T-cell (primary cell): ENCODE measurements at regions not wholly inside any gene's neighbourhood (a gene's known extent, or its start where the extent isn't known, plus 50 kb on each side); places are given as distances from the start of the nearest gene placed in this dataset.

Source experiments
- ATAC-seq, 4 experiments: fragments of 200-7000 bp in 3 of 4; fragments of 150-1000 bp in 1 of 4; cut with Tn5 transposase; replicated peaks in 1 of 4; 1 replicate in 3 of 4; 2 replicates in 1 of 4; pipeline ENCODE4 v1.10.0; 2021; ENCODE audit warnings: moderate library complexity in 3 of 4, mild to moderate bottlenecking in 2 of 4, moderate number of reproducible peaks in 1 of 4
- CTCF ChIA-PET, 2 donors: fragments of 300-600 bp; sonication (Branson Sonifier 250); formaldehyde crosslinking; loops; one replicate each; lab custom pipeline; 2022; ENCODE audit warnings: antibody characterized with exemption in 2 of 2; lab: Charles Lee
- POLR2A ChIA-PET, 2 donors: fragments of 300-600 bp; sonication (Branson Sonifier 250); formaldehyde crosslinking; loops; one replicate each; lab custom pipeline; 2022; ENCODE audit warnings: antibody characterized with exemption in 2 of 2; lab: Charles Lee
- DNase-seq, 35 experiments: peaks; one replicate each; pipeline versions ENCODE4 v3.0.0 to v3.0.0-alpha.2; 2013 to 2023
- H3K27ac ChIP-seq: one replicate; pipeline ENCODE4 v1.5.1; 2013; ENCODE audit warnings: low read length
- H3K27me3 ChIP-seq, 2 experiments: replicated peaks in 1 of 2; 1 replicate in 1 of 2; 2 replicates in 1 of 2; pipeline versions ENCODE4 v1.6.1 to v1.7.0; 2013; ENCODE audit warnings: low read length in 1 of 2, mixed read lengths in 1 of 2; ENCODE audit not compliant: control insufficient read depth in 2 of 2, insufficient read depth in 2 of 2; ENCODE audit errors: extremely low read depth in 1 of 2
- H3K36me3 ChIP-seq, 2 donors: 1 replicate in 1 of 2; 2 replicates in 1 of 2; pipeline versions ENCODE4 v1.6.1 to v1.7.0; 2013; ENCODE audit warnings: low read length in 1 of 2; ENCODE audit not compliant: control insufficient read depth in 2 of 2, insufficient read depth in 1 of 2; ENCODE audit errors: extremely low read depth in 1 of 2
- H3K4me1 ChIP-seq, 2 experiments: 1 replicate in 1 of 2; 2 replicates in 1 of 2; pipeline versions ENCODE4 v1.6.1 to v1.7.0; 2013; ENCODE audit warnings: low read length in 2 of 2, mixed read lengths in 1 of 2; ENCODE audit not compliant: insufficient read depth in 2 of 2, control insufficient read depth in 1 of 2; ENCODE audit errors: extremely low read depth in 1 of 2
- H3K4me3 ChIP-seq, 2 donors: 1 replicate in 1 of 2; 2 replicates in 1 of 2; pipeline versions ENCODE4 v1.5.1 to v1.7.0; 2013; ENCODE audit warnings: mild to moderate bottlenecking in 2 of 2, low read length in 1 of 2, moderate library complexity in 1 of 2; ENCODE audit not compliant: control insufficient read depth in 1 of 2; ENCODE audit errors: extremely low read depth in 1 of 2
- H3K9me3 ChIP-seq: 2 replicates; pipeline ENCODE4 v1.7.0; 2013
- H3K27ac Mint-ChIP-seq, 2 donors: one replicate each; pipeline ENCODE4 v1.8.0; 2020 to 2021; ENCODE audit warnings: mild to moderate bottlenecking in 2 of 2, mixed read lengths in 2 of 2
- H3K27me3 Mint-ChIP-seq, 2 donors: one replicate each; pipeline ENCODE4 v1.8.0; 2021 to 2022; ENCODE audit warnings: mixed read lengths in 2 of 2
- H3K36me3 Mint-ChIP-seq: one replicate; pipeline ENCODE4 v1.8.0; 2021; ENCODE audit warnings: mixed read lengths
- H3K4me1 Mint-ChIP-seq, 3 donors: one replicate each; pipeline ENCODE4 v1.8.0; 2020 to 2022; ENCODE audit warnings: mixed read lengths in 3 of 3, mild to moderate bottlenecking in 1 of 3
- H3K4me3 Mint-ChIP-seq, 3 donors: one replicate each; pipeline ENCODE4 v1.8.0; 2020 to 2022; ENCODE audit warnings: mild to moderate bottlenecking in 3 of 3, mixed read lengths in 3 of 3, moderate library complexity in 3 of 3
- H3K9me3 Mint-ChIP-seq, 3 donors: one replicate each; pipeline ENCODE4 v1.8.0; 2020 to 2022; ENCODE audit warnings: mixed read lengths in 3 of 3
- WGBS: methylation state at CpG from one replicate; pipeline ENCODE4 v1.1.5; 2013; ENCODE audit warnings: missing lambda C conversion rate; ENCODE audit not compliant: insufficient coverage; 5-methylcytosine and 5-hydroxymethylcytosine counted together

DNA sequence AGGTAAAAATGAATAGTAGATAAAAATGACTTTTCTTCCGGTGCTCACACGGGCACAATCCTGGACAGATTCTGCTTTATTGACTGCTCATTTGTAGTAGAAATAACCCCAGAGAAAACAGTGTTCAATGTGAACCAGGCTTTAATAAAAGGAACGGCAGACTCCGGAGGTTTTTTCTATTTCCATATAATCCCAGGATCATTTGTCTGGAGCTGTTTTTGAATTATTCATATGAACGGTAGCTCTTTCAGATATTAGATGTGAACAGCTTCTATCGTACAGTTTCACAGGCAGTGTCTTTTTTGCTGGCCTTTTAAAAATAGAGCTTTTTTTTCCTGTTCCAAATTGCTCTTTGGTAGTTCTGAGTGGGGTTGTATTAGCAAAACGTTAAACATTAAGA is 347.3 kb downstream of the MFSD1 start:
- WGBS: 76% methylated on average over 3 of the region's 7 CpGs
- Histone ChIP-seq H3K27me3 (no peaks in the 10 kb centered on the region), H3K4me1 (no peaks in the 10 kb centered on the region), H3K27ac (no peak overlapping the region), H3K36me3 (no peaks in the 10 kb centered on the region), H3K4me3 (no peak overlapping the region), H3K9me3 (no peaks in the 10 kb centered on the region)
- no peak overlapping the region for H3K4me3 Mint-ChIP-seq
- ChIA-PET POLR2A (interaction anchor here in 1 of 2 donors (0.6 kb wide), 1 partner anchor 143 kb away, joined by 3 read pairs; no protein-coding TSS in a partner anchor), CTCF (no interaction called here)
- ATAC-seq: no peak
- no peak for DNase-seq
- no peaks in the 10 kb centered on the region for H3K36me3 Mint-ChIP-seq
- no peaks in the 10 kb centered on the region for H3K4me1 Mint-ChIP-seq
- no peaks in the 10 kb centered on the region for H3K27me3 Mint-ChIP-seq
- H3K27ac Mint-ChIP-seq: no peak overlapping the region
- H3K9me3 Mint-ChIP-seq: no peaks in the 10 kb centered on the region

DNA sequence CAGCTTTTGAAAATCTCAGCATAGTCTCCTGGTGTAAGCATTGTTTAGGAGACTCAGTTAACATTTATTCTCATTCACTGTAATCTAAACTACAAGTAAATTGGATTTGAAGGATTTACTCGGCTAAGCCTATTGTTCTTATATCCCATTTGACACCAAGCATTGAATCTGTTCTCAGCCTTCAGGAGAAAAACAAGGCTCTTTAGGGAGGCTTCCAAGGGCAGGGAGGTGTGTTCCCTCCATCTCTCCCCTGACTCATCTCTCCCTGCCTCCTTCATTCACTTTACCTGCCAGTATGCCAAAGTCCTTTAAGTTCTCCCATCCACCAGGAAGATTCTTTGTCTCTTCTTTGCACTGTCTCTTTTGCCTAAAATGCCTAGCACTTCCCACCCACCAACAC is 347.8 kb downstream of the MFSD1 start:
- H3K4me3 ChIP-seq: no peak overlapping the region
- DNase-seq (no peak), ATAC-seq (no peak)
- CTCF ChIA-PET: no interaction called here
- H3K36me3 ChIP-seq: no peaks in the 10 kb centered on the region
- H3K9me3 Mint-ChIP-seq: no peaks in the 10 kb centered on the region
- no peaks in the 10 kb centered on the region for H3K4me1 Mint-ChIP-seq
- no peaks in the 10 kb centered on the region for H3K9me3 ChIP-seq
- POLR2A ChIA-PET: no interaction called here
- H3K4me3 Mint-ChIP-seq: no peak overlapping the region
- H3K27me3 Mint-ChIP-seq: no peaks in the 10 kb centered on the region
- no peak overlapping the region for H3K27ac ChIP-seq
- H3K36me3 Mint-ChIP-seq: no peaks in the 10 kb centered on the region
- H3K4me1 ChIP-seq: no peaks in the 10 kb centered on the region
- 60% methylated on average over 1 of the region's 1 CpG for WGBS
- no peak overlapping the region for H3K27ac Mint-ChIP-seq
- H3K27me3 ChIP-seq: no peaks in the 10 kb centered on the region

DNA sequence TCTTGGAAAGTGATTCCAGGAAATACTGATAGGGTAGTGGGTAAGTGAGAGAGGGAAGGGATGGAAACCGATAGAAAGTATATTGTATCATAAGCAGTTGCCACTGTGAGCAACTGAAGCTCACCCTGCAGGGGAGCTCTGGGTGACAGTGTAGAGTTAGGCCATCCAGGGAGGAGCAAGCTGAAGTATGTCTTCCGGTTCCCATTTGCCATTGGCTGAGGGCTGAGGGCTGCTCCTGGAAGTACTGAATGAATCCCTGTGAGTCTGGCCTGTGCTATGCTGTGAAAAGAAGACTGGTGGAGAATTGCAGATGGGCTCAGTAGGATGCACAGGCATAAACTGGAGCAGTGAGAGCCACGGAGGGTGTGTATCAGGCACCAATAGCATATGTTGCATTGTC is 348.3 kb downstream of the MFSD1 start:
- Mint-ChIP-seq H3K27ac (no peak overlapping the region), H3K27me3 (no peaks in the 10 kb centered on the region), H3K4me1 (no peaks in the 10 kb centered on the region), H3K36me3 (no peaks in the 10 kb centered on the region), H3K4me3 (no peak overlapping the region), H3K9me3 (no peaks in the 10 kb centered on the region)
- DNase-seq: no peak
- Histone ChIP-seq H3K36me3 (no peaks in the 10 kb centered on the region), H3K27me3 (no peaks in the 10 kb centered on the region), H3K4me3 (no peak overlapping the region), H3K4me1 (no peaks in the 10 kb centered on the region), H3K9me3 (no peaks in the 10 kb centered on the region), H3K27ac (no peak overlapping the region)
- POLR2A ChIA-PET: no interaction called here
- 90% methylated on average over 2 of the region's 3 CpGs for WGBS
- CTCF ChIA-PET: no interaction called here
- peak in 1 of 4 experiments; percentile 20 for ATAC-seq

DNA sequence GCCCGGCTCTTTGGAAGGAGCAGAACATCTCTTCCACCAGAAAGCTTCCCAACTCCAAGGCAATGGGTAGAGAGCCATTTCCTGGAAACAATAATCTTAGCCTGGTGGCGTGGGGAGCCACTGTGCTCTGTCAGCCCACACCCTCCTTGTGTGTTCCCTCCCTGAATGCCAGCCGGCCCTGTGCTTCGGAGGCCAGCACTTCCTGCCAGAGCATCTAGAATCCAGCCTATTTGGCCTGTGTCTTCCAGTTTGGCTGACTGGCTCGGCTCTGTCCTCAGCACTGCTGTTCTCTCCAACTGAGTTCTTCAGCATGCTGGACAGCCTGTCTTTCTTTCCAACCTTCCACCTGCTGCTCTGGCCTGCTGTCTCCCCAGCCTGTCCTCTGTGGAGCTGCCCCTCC is 349.3 kb downstream of the MFSD1 start:
- no peak for ATAC-seq
- no peak overlapping the region for H3K4me3 Mint-ChIP-seq
- Histone ChIP-seq H3K27me3 (no peaks in the 10 kb centered on the region), H3K4me3 (no peak overlapping the region), H3K27ac (no peak overlapping the region), H3K4me1 (no peaks in the 10 kb centered on the region), H3K9me3 (no peaks in the 10 kb centered on the region), H3K36me3 (no peaks in the 10 kb centered on the region)
- no peaks in the 10 kb centered on the region for H3K4me1 Mint-ChIP-seq
- H3K27me3 Mint-ChIP-seq: no peaks in the 10 kb centered on the region
- WGBS: 59% methylated on average over 4 of the region's 5 CpGs
- H3K9me3 Mint-ChIP-seq: no peaks in the 10 kb centered on the region
- ChIA-PET CTCF (no interaction called here), POLR2A (no interaction called here)
- H3K27ac Mint-ChIP-seq: no peak overlapping the region
- H3K36me3 Mint-ChIP-seq: no peaks in the 10 kb centered on the region
- DNase-seq: no peak

DNA sequence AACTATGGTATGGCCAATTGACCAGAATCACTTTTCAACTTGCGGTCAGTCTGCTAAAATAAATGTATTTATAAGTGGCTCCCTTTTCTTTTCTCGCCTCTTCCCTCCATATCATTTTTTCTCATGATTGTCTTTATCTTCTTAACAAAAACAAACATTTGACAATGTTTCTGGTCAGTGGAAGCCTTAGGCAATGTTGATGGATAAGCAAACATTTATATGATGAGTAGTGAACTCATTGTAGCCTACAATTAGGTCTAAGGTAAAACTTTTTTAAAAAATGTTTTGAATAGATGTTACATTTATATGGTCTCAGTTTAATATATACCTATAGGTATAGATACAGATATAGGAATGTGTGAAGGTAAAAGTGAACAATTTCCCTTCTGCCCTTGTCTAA is 355.4 kb downstream of the MFSD1 start:
- H3K4me3 Mint-ChIP-seq: no peak overlapping the region
- H3K27ac Mint-ChIP-seq: no peak overlapping the region
- H3K36me3 Mint-ChIP-seq: no peaks in the 10 kb centered on the region
- H3K27ac ChIP-seq: no peak overlapping the region
- no peaks in the 10 kb centered on the region for H3K27me3 ChIP-seq
- no peak overlapping the region for H3K4me3 ChIP-seq
- ATAC-seq (no peak), DNase-seq (no peak)
- H3K4me1 ChIP-seq: no peaks in the 10 kb centered on the region
- H3K36me3 ChIP-seq: no peaks in the 10 kb centered on the region
- H3K9me3 ChIP-seq: no peaks in the 10 kb centered on the region
- WGBS: no CpG with 5 or more reads among the region's 2 CpGs
- H3K4me1 Mint-ChIP-seq: no peaks in the 10 kb centered on the region
- ChIA-PET POLR2A (no interaction called here), CTCF (no interaction called here)
- H3K9me3 Mint-ChIP-seq: peaks cover 0 to 4% (median 0%) of the 10 kb centered on the region in 3 donors
- no peaks in the 10 kb centered on the region for H3K27me3 Mint-ChIP-seq

DNA sequence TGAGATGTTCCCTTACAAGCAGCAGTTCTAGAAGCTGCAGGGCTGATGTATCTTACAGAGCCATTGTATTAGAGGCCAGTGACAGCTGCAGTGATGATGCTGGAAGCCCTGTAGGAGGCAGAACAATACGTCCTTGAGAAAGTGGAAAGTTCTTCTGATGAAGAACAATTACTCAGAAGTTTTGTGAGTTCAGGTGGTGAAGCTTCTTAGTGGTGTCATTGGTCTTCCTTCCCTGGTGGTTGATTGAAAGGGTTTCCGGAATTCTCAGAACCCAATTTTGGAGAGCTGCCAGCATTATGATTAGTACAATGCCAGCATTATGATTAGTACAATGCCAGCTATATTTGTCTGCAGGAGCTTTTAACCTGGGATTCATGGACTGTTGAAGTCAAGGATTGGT is 356.4 kb downstream of the MFSD1 start:
- no peak for DNase-seq
- Mint-ChIP-seq H3K36me3 (no peaks in the 10 kb centered on the region), H3K27me3 (no peaks in the 10 kb centered on the region), H3K27ac (no peak overlapping the region), H3K9me3 (peaks cover 0 to 4% (median 0%) of the 10 kb centered on the region in 3 donors), H3K4me1 (no peaks in the 10 kb centered on the region), H3K4me3 (no peak overlapping the region)
- H3K4me3 ChIP-seq: no peak overlapping the region
- H3K27me3 ChIP-seq: no peaks in the 10 kb centered on the region
- no peak overlapping the region for H3K27ac ChIP-seq
- ChIA-PET CTCF (no interaction called here), POLR2A (no interaction called here)
- no peaks in the 10 kb centered on the region for H3K9me3 ChIP-seq
- no peaks in the 10 kb centered on the region for H3K4me1 ChIP-seq
- ATAC-seq: no peak
- WGBS: 50% methylated on average over 2 of the region's 2 CpGs
- no peaks in the 10 kb centered on the region for H3K36me3 ChIP-seq

DNA sequence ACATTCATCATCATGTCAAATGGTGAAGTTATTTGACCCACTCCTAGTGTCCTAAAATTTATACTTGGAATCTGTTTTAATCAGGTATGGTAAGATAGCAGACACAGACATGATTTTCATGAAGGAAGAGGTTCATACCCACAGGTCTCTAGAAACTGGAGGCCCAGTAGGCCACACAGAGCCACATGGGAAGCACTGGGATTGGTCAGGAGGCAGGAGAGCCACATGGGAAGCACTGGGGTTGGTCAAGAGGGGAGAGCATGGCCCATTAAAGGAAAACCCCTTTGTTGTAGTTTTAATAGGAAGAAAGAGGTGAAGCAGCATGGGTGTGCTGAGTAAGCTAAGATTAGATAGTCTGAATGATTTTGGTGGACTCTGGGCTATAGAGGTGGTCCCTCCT is 356.9 kb downstream of the MFSD1 start:
- Histone ChIP-seq H3K4me1 (no peaks in the 10 kb centered on the region), H3K9me3 (no peaks in the 10 kb centered on the region), H3K36me3 (no peaks in the 10 kb centered on the region), H3K27me3 (no peaks in the 10 kb centered on the region), H3K27ac (no peak overlapping the region), H3K4me3 (no peak overlapping the region)
- DNase-seq (no peak), ATAC-seq (no peak)
- no peak overlapping the region for H3K4me3 Mint-ChIP-seq
- ChIA-PET CTCF (no interaction called here), POLR2A (no interaction called here)
- H3K36me3 Mint-ChIP-seq: no peaks in the 10 kb centered on the region
- no peaks in the 10 kb centered on the region for H3K27me3 Mint-ChIP-seq
- H3K9me3 Mint-ChIP-seq: peaks cover 0 to 4% (median 0%) of the 10 kb centered on the region in 3 donors
- no peak overlapping the region for H3K27ac Mint-ChIP-seq
- no peaks in the 10 kb centered on the region for H3K4me1 Mint-ChIP-seq
